Endothelial cell of umbilical vein (primary cell): ENCODE measurements at regions not wholly inside any gene's neighbourhood (a gene's known extent, or its start where the extent isn't known, plus 50 kb on each side); places are given as distances from the start of the nearest gene placed in this dataset.

Experiments used
- CTCF ChIP-seq, 2 donors: IDR thresholded peaks; 1 replicate in 1 of 2; 2 replicates in 1 of 2; pipeline ENCODE4 v1.5.1; 2011; ENCODE audit warnings: low read length in 2 of 2, mild to moderate bottlenecking in 2 of 2, moderate library complexity in 2 of 2, control low read depth in 1 of 2, inconsistent platforms in 1 of 2, low read depth in 1 of 2; ENCODE audit not compliant: insufficient read depth in 1 of 2; ENCODE audit errors: extremely low read depth in 1 of 2
- EZH2 ChIP-seq: IDR thresholded peaks from 2 replicates; pipeline ENCODE4 v1.6.1; 2012; ENCODE audit warnings: borderline replicate concordance, low read depth, mild to moderate bottlenecking, moderate library complexity, low read length, inconsistent platforms; ENCODE audit not compliant: severe bottlenecking
- GATA2 ChIP-seq: IDR thresholded peaks from 2 replicates; pipeline ENCODE4 v1.7.0; 2011; ENCODE audit warnings: low read depth, mild to moderate bottlenecking, moderate library complexity, mixed read lengths, low read length; ENCODE audit not compliant: insufficient read length, insufficient read depth
- MAX ChIP-seq: IDR thresholded peaks from 2 replicates; pipeline ENCODE4 v1.6.1; 2011; ENCODE audit not compliant: insufficient read depth, insufficient read length
- POLR2A ChIP-seq: IDR thresholded peaks from 2 replicates; pipeline ENCODE4 v1.6.1; 2012; ENCODE audit warnings: low read depth, mild to moderate bottlenecking, control low read depth, low read length
- POLR2AphosphoS5 ChIP-seq: IDR thresholded peaks from 2 replicates; pipeline ENCODE4 v1.6.1; 2012; ENCODE audit warnings: low read depth, mild to moderate bottlenecking, control low read depth, low read length, moderate library complexity; ENCODE audit not compliant: insufficient read depth

GRCh38 chr12:84036912-84037311 lies 875.7 kb downstream of the SLC6A15 start:
- TF ChIP-seq POLR2A (no peak), EZH2 (no peak), POLR2AphosphoS5 (no peak), CTCF (IDR thresholded peaks at IDR 0.05; ENCODE audit: extremely low read depth in 1 of 2, insufficient read depth in 1 of 2, low read depth in 1 of 2, low read length in 2 of 2) (no peak), MAX (no peak), GATA2 (no peak)
